Sigmoid colon (tissue), 6 donors: ENCODE measurements at regions not wholly inside any gene's neighbourhood (a gene's known extent, or its start where the extent isn't known, plus 50 kb on each side); places are given as distances from the start of the nearest gene placed in this dataset.
"Not testable (repeated sequence)": the region's sequence is repeated elsewhere in the genome, so short reads cannot be mapped to it uniquely, and the experiment has no call there.

Source experiments
- DNase-seq: peaks from one replicate; pipeline ENCODE4 v3.0.0-alpha.2; 2019
- H3K27ac ChIP-seq, 4 donors: fragments of 200-600 bp; sonication (generic); one replicate each; pipeline ENCODE4 v1.5.1; 2016 to 2019; ENCODE audit warnings: mild to moderate bottlenecking in 1 of 4
- H3K27me3 ChIP-seq, 3 donors: fragments of 200-600 bp; sonication (generic); one replicate each; pipeline ENCODE4 v1.5.1; 2019; ENCODE audit warnings: mild to moderate bottlenecking in 1 of 3
- H3K36me3 ChIP-seq, 4 donors: fragments of 200-600 bp; sonication (generic); one replicate each; pipeline ENCODE4 v1.5.1; 2016 to 2019
- H3K4me1 ChIP-seq, 4 donors: fragments of 200-600 bp; sonication (generic); one replicate each; pipeline ENCODE4 v1.5.1; 2017 to 2019
- H3K4me3 ChIP-seq, 4 donors: fragments of 200-600 bp; sonication (generic); one replicate each; pipeline ENCODE4 v1.5.1; 2017 to 2019; ENCODE audit warnings: mild to moderate bottlenecking in 2 of 4, moderate library complexity in 1 of 4
- H3K9me3 ChIP-seq, 4 donors: fragments of 200-600 bp in 3 of 4; sonication (generic) in 3 of 4; one replicate each; pipeline versions ENCODE4 v1.5.1 to v1.6.1; 2013 to 2019
- EP300 ChIP-seq, 4 donors: sonication (generic); formaldehyde crosslinking; IDR thresholded peaks; one replicate each; pipeline ENCODE4 v1.6.1; 2017; ENCODE audit warnings: antibody characterized with exemption in 4 of 4
- POLR2A ChIP-seq, 2 donors: fragments of 450-650 bp; IDR thresholded peaks; one replicate each; pipeline ENCODE4 v1.6.1; 2016; ENCODE audit warnings: antibody characterized with exemption in 2 of 2, mild to moderate bottlenecking in 2 of 2, moderate library complexity in 2 of 2
- POLR2AphosphoS5 ChIP-seq, 4 donors: sonication (generic); formaldehyde crosslinking; IDR thresholded peaks; one replicate each; pipeline ENCODE4 v1.6.1; 2017; ENCODE audit warnings: antibody characterized with exemption in 4 of 4
- WGBS, 2 donors: extraction: QIAGEN DNeasy Blood & Tissue Kit; methylation state at CpG; one replicate each; pipeline ENCODE4 v1.1.7; 2013; 5-methylcytosine and 5-hydroxymethylcytosine counted together
- intact Hi-C: fragments of 100-400 bp; cut with DNase I; formaldehyde crosslinking; loops from one replicate; pipeline ENCODE4 v1.15.1; 2023
- TF ChIP-seq, protein P1 (sequence below), 4 experiments: fragments of 450-650 bp in 3 of 4; fragments of 200-600 bp in 1 of 4; IDR thresholded peaks; one replicate each; pipeline ENCODE4 v1.5.1; 2016 to 2019; ENCODE audit warnings: antibody characterized with exemption in 4 of 4, mild to moderate bottlenecking in 3 of 4, moderate library complexity in 2 of 4
- donor health status: healthy with polysubstance abuse.
- donor health status: healthy.

GRCh38 chr9:89685698-89686097 is 80.9 kb downstream of the GADD45G start:
- no peaks in the 10 kb centered on the region for H3K4me1 ChIP-seq
- H3K27ac ChIP-seq = no peak overlapping the region
- no peak for DNase-seq
- WGBS, 2 donors = 70 to 89% methylated on average over 9 of the region's 9 CpGs
- TF ChIP-seq POLR2AphosphoS5 (IDR thresholded peaks at IDR 0.05) = no peak
- no peak for TF ChIP-seq POLR2A (IDR thresholded peaks at IDR 0.05)
- no peak for TF ChIP-seq EP300 (IDR thresholded peaks at IDR 0.05)
- TF ChIP-seq, protein P1, sequence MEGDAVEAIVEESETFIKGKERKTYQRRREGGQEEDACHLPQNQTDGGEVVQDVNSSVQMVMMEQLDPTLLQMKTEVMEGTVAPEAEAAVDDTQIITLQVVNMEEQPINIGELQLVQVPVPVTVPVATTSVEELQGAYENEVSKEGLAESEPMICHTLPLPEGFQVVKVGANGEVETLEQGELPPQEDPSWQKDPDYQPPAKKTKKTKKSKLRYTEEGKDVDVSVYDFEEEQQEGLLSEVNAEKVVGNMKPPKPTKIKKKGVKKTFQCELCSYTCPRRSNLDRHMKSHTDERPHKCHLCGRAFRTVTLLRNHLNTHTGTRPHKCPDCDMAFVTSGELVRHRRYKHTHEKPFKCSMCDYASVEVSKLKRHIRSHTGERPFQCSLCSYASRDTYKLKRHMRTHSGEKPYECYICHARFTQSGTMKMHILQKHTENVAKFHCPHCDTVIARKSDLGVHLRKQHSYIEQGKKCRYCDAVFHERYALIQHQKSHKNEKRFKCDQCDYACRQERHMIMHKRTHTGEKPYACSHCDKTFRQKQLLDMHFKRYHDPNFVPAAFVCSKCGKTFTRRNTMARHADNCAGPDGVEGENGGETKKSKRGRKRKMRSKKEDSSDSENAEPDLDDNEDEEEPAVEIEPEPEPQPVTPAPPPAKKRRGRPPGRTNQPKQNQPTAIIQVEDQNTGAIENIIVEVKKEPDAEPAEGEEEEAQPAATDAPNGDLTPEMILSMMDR (IDR thresholded peaks at IDR 0.05) = no peak
- H3K36me3 ChIP-seq = no peaks in the 10 kb centered on the region
- no peaks in the 10 kb centered on the region for H3K9me3 ChIP-seq
- intact Hi-C loops = no loop called here
- no peak overlapping the region for H3K4me3 ChIP-seq
- H3K27me3 ChIP-seq = no peaks in the 10 kb centered on the region

DNA sequence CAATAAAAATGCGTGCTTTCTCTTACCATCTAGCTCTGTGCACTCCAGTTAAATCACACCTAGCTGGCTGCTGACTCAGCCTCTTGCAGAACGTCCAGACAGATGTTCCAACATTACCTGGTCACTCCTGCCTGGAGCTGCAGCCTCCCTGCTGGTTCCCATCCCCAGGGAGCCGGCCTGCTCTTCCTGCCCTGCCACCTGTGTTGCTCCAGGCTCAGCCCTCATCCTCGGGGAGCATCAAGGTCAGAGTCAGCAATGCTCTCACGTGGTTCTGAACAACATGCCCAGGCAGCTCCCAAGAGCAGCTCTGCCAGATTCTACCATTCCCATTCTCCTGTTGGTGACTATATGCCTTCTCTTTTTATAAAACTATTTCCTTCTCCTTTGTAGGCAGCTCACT is 81.3 kb downstream of the GADD45G start:
- Histone ChIP-seq H3K27ac (no peak overlapping the region), H3K4me3 (no peak overlapping the region), H3K36me3 (no peaks in the 10 kb centered on the region), H3K27me3 (no peaks in the 10 kb centered on the region), H3K9me3 (no peaks in the 10 kb centered on the region), H3K4me1 (no peaks in the 10 kb centered on the region)
- DNase-seq = no peak
- intact Hi-C loops = no loop called here
- 28 to 61% methylated on average over 5 of the region's 5 CpGs for WGBS, 2 donors
- TF ChIP-seq EP300 (IDR thresholded peaks at IDR 0.05) (no peak), POLR2AphosphoS5 (IDR thresholded peaks at IDR 0.05) (no peak), POLR2A (IDR thresholded peaks at IDR 0.05) (no peak)
- TF ChIP-seq, protein P1 (IDR thresholded peaks at IDR 0.05) = no peak

DNA sequence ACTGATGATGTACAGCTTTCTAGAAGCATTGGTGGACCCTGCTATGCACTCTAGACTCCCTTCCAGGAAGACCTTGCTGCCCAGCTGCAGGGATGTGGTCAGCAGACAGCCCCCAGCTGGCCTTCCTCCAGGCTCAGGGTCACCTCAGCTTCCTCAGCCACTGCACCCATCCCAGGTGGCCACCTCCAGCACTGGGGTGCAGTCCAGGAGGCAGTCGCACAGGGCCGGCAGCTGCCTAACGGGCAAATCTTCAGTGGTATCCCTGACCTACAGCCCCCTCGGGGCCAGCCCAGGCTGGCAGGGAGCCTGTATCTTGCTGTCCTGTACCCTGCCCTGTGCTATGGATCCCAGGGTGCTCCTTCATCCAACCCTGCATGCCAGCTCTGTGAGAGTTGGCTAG is 81.8 kb downstream of the GADD45G start:
- WGBS, 2 donors = 92 to 96% methylated on average over 4 of the region's 4 CpGs
- no peak overlapping the region for H3K4me3 ChIP-seq
- no peaks in the 10 kb centered on the region for H3K9me3 ChIP-seq
- H3K27ac ChIP-seq = no peak overlapping the region
- H3K4me1 ChIP-seq = no peaks in the 10 kb centered on the region
- H3K27me3 ChIP-seq = no peaks in the 10 kb centered on the region
- TF ChIP-seq POLR2A (IDR thresholded peaks at IDR 0.05) = no peak
- TF ChIP-seq POLR2AphosphoS5 (IDR thresholded peaks at IDR 0.05) = no peak
- TF ChIP-seq EP300 (IDR thresholded peaks at IDR 0.05) = no peak
- TF ChIP-seq, protein P1 (IDR thresholded peaks at IDR 0.05) = no peak
- no peaks in the 10 kb centered on the region for H3K36me3 ChIP-seq
- intact Hi-C loops = no loop called here
- no peak for DNase-seq

DNA sequence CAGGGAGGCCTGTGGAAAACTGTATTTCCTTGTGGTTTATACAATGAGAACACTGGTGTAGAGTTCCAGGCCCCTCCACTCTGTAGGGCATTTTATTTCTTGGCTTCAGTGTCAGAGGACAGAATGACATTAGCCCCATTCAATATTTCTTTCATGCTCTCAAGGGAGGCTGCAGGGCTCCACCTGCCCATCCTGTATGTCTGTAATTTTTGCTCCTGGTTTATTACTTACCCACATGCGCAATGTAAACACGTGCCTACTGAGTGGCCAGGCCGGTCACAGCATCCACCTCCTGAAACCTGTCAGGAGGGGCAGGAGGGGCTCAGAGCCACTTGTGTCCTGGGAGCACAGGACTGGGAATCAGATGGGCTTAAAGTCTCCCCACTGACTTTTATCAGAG is 82.4 kb downstream of the GADD45G start:
- Histone ChIP-seq H3K9me3 (no peaks in the 10 kb centered on the region), H3K4me3 (no peak overlapping the region), H3K4me1 (no peaks in the 10 kb centered on the region), H3K27ac (no peak overlapping the region), H3K27me3 (no peaks in the 10 kb centered on the region), H3K36me3 (no peaks in the 10 kb centered on the region)
- TF ChIP-seq POLR2A (IDR thresholded peaks at IDR 0.05) = no peak
- DNase-seq = no peak
- WGBS, 2 donors = 26 to 67% methylated on average over 3 of the region's 3 CpGs
- intact Hi-C loops = no loop called here

DNA sequence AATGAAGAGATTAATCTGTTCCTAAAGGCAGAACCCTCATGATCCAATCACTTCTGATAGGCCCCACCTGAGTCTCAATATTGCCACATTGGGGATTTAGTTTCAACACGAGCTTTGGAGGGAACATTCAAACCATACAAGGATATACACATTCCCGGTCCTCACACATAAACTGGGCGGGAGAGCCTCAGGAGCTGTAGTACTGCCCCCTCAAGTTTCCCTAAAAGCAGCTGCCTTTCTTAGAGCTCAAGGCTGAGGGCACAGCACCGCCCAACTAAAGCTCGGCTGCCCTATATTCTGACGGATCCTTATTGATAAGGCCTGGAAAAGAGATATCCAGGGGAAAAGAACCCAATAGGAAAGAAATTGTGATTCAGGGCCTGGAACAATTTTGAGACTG is 83.0 kb downstream of the GADD45G start:
- intact Hi-C loops = no loop called here

DNA sequence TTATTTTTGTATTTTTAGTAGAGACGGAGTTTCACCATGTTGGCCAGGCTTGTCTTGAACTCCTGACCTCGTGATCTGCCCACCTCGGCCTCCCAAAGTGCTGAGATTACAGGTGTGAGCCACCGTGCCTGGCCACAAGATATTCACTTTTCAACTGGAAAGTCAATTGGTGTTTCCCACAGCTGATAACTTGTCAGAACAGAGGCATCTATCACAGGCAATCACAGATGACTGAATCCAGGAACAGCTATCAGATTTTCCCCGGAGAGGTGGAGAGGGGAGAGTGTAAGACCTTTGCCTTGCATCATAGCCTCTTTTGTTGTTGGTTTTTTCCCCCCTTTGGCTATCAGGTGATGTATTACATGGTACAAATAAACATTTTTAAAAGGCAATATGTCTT is 84.5 kb downstream of the GADD45G start:
- H3K9me3 ChIP-seq, H3K36me3 ChIP-seq, intact Hi-C loops, H3K4me1 ChIP-seq, H3K27me3 ChIP-seq, DNase-seq, H3K27ac ChIP-seq, H3K4me3 ChIP-seq: not testable (repeated sequence)
- WGBS, 2 donors = 89 to 90% methylated on average over 5 of the region's 5 CpGs

More for the DNA sequence above, 83.0 kb downstream of the GADD45G start:
- TF ChIP-seq, protein P1 (IDR thresholded peaks at IDR 0.05) = no peak
- no peak for TF ChIP-seq POLR2AphosphoS5 (IDR thresholded peaks at IDR 0.05)
- TF ChIP-seq EP300 (IDR thresholded peaks at IDR 0.05) = no peak
- TF ChIP-seq POLR2A (IDR thresholded peaks at IDR 0.05) = no peak
- Histone ChIP-seq H3K4me3 (no peak overlapping the region), H3K36me3 (no peaks in the 10 kb centered on the region), H3K9me3 (no peaks in the 10 kb centered on the region), H3K27ac (no peak overlapping the region), H3K27me3 (no peaks in the 10 kb centered on the region), H3K4me1 (no peaks in the 10 kb centered on the region)
- 91% methylated on average over 6 of the region's 6 CpGs for WGBS, 2 donors
- no peak for DNase-seq
